Nephron (organoid): ENCODE measurements at regions not wholly inside any gene's neighbourhood (a gene's known extent, or its start where the extent isn't known, plus 50 kb on each side); places are given as distances from the start of the nearest gene placed in this dataset.

Source experiments
- H3K27ac Mint-ChIP-seq, 3 experiments: 2 replicates each; pipeline ENCODE4 v1.8.0; 2020; ENCODE audit warnings: mixed read lengths in 3 of 3, mild to moderate bottlenecking in 2 of 3, moderate library complexity in 1 of 3
- H3K27me3 Mint-ChIP-seq: 2 replicates; pipeline ENCODE4 v1.8.0; 2021; ENCODE audit warnings: low read depth, mild to moderate bottlenecking, moderate library complexity, mixed read lengths
- H3K36me3 Mint-ChIP-seq: 2 replicates; pipeline ENCODE4 v1.8.0; 2020; ENCODE audit warnings: low read depth, mixed read lengths
- H3K4me1 Mint-ChIP-seq: 2 replicates; pipeline ENCODE4 v1.8.0; 2020; ENCODE audit warnings: mixed read lengths
- H3K4me3 Mint-ChIP-seq, 3 experiments: 2 replicates each; pipeline ENCODE4 v1.8.0; 2020; ENCODE audit warnings: mild to moderate bottlenecking in 3 of 3, mixed read lengths in 3 of 3, moderate library complexity in 2 of 3
- H3K9me3 Mint-ChIP-seq: 2 replicates; pipeline ENCODE4 v1.8.0; 2020; ENCODE audit warnings: mixed read lengths
- CTCF ChIP-seq, 3 experiments: fragments of 200-600 bp; sonication (generic); IDR thresholded peaks; one replicate each; pipeline ENCODE4 v1.5.0; 2021; ENCODE audit warnings: antibody characterized with exemption in 3 of 3; ENCODE audit not compliant: unreplicated experiment in 3 of 3

GRCh38 chr19:28393574-28394336 lies 819.2 kb downstream of the UQCRFS1 start:
- H3K4me3 Mint-ChIP-seq: no peak overlapping the region
- H3K36me3 Mint-ChIP-seq: no peaks in the 10 kb centered on the region
- H3K27ac Mint-ChIP-seq: peak overlapping the region in 1 of 3 experiments; percentile 46
- peaks cover 17% of the 10 kb centered on the region for H3K4me1 Mint-ChIP-seq
- TF ChIP-seq CTCF (IDR thresholded peaks at IDR 0.05; ENCODE audit: unreplicated experiment in 3 of 3): no peak
- H3K27me3 Mint-ChIP-seq: peaks cover 20% of the 10 kb centered on the region
- H3K9me3 Mint-ChIP-seq: peaks cover 1% of the 10 kb centered on the region

GRCh38 chr19:28388988-28389387 lies 824.0 kb downstream of the UQCRFS1 start:
- Mint-ChIP-seq H3K27me3 (peaks cover 3% of the 10 kb centered on the region), H3K9me3 (peaks cover 3% of the 10 kb centered on the region), H3K27ac (no peak overlapping the region), H3K36me3 (no peaks in the 10 kb centered on the region), H3K4me1 (peaks cover 6% of the 10 kb centered on the region), H3K4me3 (no peak overlapping the region)
- no peak for TF ChIP-seq CTCF (IDR thresholded peaks at IDR 0.05; ENCODE audit: unreplicated experiment in 3 of 3)

GRCh38 chr19:28387507-28387906 lies 825.4 kb downstream of the UQCRFS1 start:
- peaks cover 3% of the 10 kb centered on the region for H3K9me3 Mint-ChIP-seq
- no peaks in the 10 kb centered on the region for H3K36me3 Mint-ChIP-seq
- peaks cover 3% of the 10 kb centered on the region for H3K27me3 Mint-ChIP-seq
- H3K27ac Mint-ChIP-seq: no peak overlapping the region
- no peaks in the 10 kb centered on the region for H3K4me1 Mint-ChIP-seq
- H3K4me3 Mint-ChIP-seq: no peak overlapping the region
- no peak for TF ChIP-seq CTCF (IDR thresholded peaks at IDR 0.05; ENCODE audit: unreplicated experiment in 3 of 3)

- H3K27ac Mint-ChIP-seq: no peak overlapping the region
- H3K4me1 Mint-ChIP-seq: no peaks in the 10 kb centered on the region
- H3K36me3 Mint-ChIP-seq: no peaks in the 10 kb centered on the region
- H3K27me3 Mint-ChIP-seq: peaks cover 5% of the 10 kb centered on the region
- no peak for TF ChIP-seq CTCF (IDR thresholded peaks at IDR 0.05; ENCODE audit: unreplicated experiment in 3 of 3)
- no peak overlapping the region for H3K4me3 Mint-ChIP-seq
- H3K9me3 Mint-ChIP-seq: peaks cover 3% of the 10 kb centered on the region
These were observed 826.5 kb downstream of the UQCRFS1 start for GRCh38 chr19:28386470-28386869.

DNA sequence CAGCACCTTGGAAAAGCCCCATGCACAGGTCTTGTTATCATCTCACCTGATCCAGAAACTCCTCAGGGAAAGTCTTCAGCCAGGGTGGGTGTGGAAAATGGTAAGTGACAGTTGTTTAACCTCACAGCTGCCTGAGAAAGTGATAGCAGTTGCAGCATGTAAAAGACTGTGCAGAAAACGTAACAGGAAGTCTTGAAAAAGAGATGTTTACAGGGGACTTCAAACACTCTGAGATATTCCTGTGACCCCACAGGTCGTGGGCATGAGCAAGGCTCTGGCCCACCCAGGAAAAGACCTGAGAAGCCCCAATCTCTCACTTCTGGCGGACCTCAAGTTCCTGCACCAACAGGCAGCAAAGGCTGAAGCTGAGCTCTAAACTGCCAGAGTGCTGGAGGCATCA lies 826.9 kb downstream of the UQCRFS1 start:
- H3K4me3 Mint-ChIP-seq: no peak overlapping the region
- H3K27me3 Mint-ChIP-seq: peaks cover 9% of the 10 kb centered on the region
- H3K9me3 Mint-ChIP-seq: peaks cover 3% of the 10 kb centered on the region
- H3K27ac Mint-ChIP-seq: no peak overlapping the region
- no peaks in the 10 kb centered on the region for H3K36me3 Mint-ChIP-seq
- TF ChIP-seq CTCF (IDR thresholded peaks at IDR 0.05; ENCODE audit: unreplicated experiment in 3 of 3): no peak
- no peaks in the 10 kb centered on the region for H3K4me1 Mint-ChIP-seq

- no peak overlapping the region for H3K27ac Mint-ChIP-seq
- no peaks in the 10 kb centered on the region for H3K9me3 Mint-ChIP-seq
- TF ChIP-seq CTCF (IDR thresholded peaks at IDR 0.05; ENCODE audit: unreplicated experiment in 3 of 3): no peak
- no peak overlapping the region for H3K4me3 Mint-ChIP-seq
- H3K27me3 Mint-ChIP-seq: peaks cover 16% of the 10 kb centered on the region
- H3K4me1 Mint-ChIP-seq: no peaks in the 10 kb centered on the region
- H3K36me3 Mint-ChIP-seq: no peaks in the 10 kb centered on the region
These were observed 835.9 kb downstream of the UQCRFS1 start for GRCh38 chr19:28377077-28377476.
